ENCODE measurements at regions not wholly inside any gene's neighbourhood (a gene's known extent, or its start where the extent isn't known, plus 50 kb on each side); places are given as distances from the start of the nearest gene placed in this dataset.

- TF ChIP-seq POLR2AphosphoS5 (IDR thresholded peaks at IDR 0.05; ENCODE audit: low read depth, low read length) (no peak), POLR2A (IDR thresholded peaks at IDR 0.05; ENCODE audit: low read depth, low read length) (no peak), TAF1 (IDR thresholded peaks at IDR 0.05; ENCODE audit: low read depth, low read length) (no peak), SPI1 (IDR thresholded peaks at IDR 0.05; ENCODE audit: low read depth, low read length) (no peak), POU2F2 (IDR thresholded peaks at IDR 0.05; ENCODE audit: low read depth, low read length) (no peak)
Measured at GRCh38 chr3:101150504-101150903, 157.3 kb upstream of the ABI3BP start.

Measured in GM12891 (cell line).